Thymus (tissue), 11 donors: ENCODE measurements at regions not wholly inside any gene's neighbourhood (a gene's known extent, or its start where the extent isn't known, plus 50 kb on each side); places are given as distances from the start of the nearest gene placed in this dataset.

Experiments
- DNase-seq, 9 donors: peaks; one replicate each; pipeline ENCODE4 v3.0.0-alpha.2; 2013; ENCODE audit warnings: low spot score in 9 of 9, low read depth in 6 of 9, missing footprints in 1 of 9
- H3K27ac ChIP-seq, 2 donors: one replicate each; pipeline ENCODE4 v1.5.1; 2013; ENCODE audit warnings: control low read depth in 1 of 2, low read depth in 1 of 2, low read length in 1 of 2, mild to moderate bottlenecking in 1 of 2, moderate library complexity in 1 of 2
- H3K27me3 ChIP-seq, 2 donors: one replicate each; pipeline ENCODE4 v1.5.1; 2013; ENCODE audit warnings: low read length in 1 of 2; ENCODE audit not compliant: control insufficient read depth in 2 of 2, insufficient read depth in 1 of 2
- H3K36me3 ChIP-seq, 2 donors: one replicate each; pipeline ENCODE4 v1.5.1; 2013; ENCODE audit warnings: low read length in 1 of 2, mild to moderate bottlenecking in 1 of 2, moderate library complexity in 1 of 2; ENCODE audit not compliant: control insufficient read depth in 2 of 2, insufficient read depth in 2 of 2
- H3K4me1 ChIP-seq, 2 donors: one replicate each; pipeline ENCODE4 v1.5.1; 2013; ENCODE audit warnings: low read length in 2 of 2; ENCODE audit not compliant: control insufficient read depth in 2 of 2, insufficient read depth in 2 of 2
- H3K4me3 ChIP-seq, 2 donors: one replicate each; pipeline ENCODE4 v1.5.1; 2013; ENCODE audit warnings: low read length in 2 of 2, control low read depth in 1 of 2, mild to moderate bottlenecking in 1 of 2
- H3K9me3 ChIP-seq, 2 donors: one replicate each; pipeline ENCODE4 v1.5.1; 2013; ENCODE audit warnings: low read length in 1 of 2, mild to moderate bottlenecking in 1 of 2; ENCODE audit not compliant: control insufficient read depth in 2 of 2, insufficient read depth in 1 of 2
- WGBS: extraction: QIAGEN DNeasy Blood & Tissue Kit; methylation state at CpG from one replicate; pipeline ENCODE4 v1.1.7; 2013; 5-methylcytosine and 5-hydroxymethylcytosine counted together
- donor health status: healthy.

DNA sequence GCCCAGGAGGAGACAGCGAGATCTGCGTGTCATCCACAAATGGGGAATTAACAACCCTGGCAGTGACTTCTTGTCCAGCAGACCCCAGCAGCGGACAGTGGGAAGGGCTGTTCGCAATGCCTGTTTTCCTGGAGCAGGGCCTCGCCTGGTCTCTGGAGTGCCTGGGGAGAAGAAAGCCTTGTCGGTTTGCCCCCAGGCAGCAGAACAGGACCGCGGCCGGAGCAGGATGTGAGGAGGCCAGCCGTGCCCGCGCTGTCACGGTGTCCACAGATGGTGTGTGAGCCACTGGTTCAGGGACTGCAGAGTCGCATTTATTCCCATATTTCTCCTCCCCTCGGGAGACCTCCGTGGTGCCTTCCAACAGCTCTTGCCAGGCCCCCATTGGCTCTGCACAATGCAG lies 68.5 kb upstream of the GSE1 start:
- Histone ChIP-seq H3K4me3 (no peak overlapping the region), H3K36me3 (peaks cover 4 to 8% of the 10 kb centered on the region in 2 donors), H3K27me3 (no peaks in the 10 kb centered on the region), H3K4me1 (peaks cover 7 to 33% of the 10 kb centered on the region in 2 donors), H3K27ac (no peak overlapping the region), H3K9me3 (peaks cover 0 to 19% of the 10 kb centered on the region in 2 donors)
- WGBS, result 95% methylated on average over 16 of the region's 16 CpGs
- DNase-seq, result no peak

DNA sequence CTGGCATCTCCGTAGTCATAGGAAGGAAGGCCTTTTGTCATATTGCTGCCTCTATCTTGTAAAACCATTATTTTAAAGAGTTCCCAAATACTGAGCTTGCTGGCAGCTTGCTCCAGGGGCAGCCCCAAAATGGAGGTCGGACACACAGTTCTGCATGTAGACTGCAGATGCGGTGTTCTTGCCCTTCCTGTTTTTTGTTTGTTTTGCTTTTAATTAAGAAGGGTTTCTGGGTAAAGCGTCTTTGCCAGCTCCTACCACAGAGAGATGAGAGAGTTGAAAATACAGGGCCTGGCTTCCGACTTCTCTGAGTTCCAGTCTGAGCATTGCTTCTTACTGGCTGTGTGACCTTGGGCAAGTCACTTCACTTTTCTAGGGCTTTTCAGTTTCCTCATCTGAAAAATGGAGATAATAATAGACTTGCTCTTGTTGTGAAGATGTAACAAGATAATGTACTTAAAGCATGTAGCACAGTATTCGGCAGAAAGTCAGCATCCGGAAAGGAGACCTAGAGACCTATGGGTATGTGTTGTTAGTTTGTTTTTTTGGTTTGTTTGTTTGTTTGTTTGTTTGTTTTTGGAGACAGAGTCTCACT lies 67.8 kb upstream of the GSE1 start:
- Histone ChIP-seq H3K27ac (no peak overlapping the region), H3K36me3 (peaks cover 0 to 6% of the 10 kb centered on the region in 2 donors), H3K27me3 (no peaks in the 10 kb centered on the region), H3K9me3 (peaks cover 0 to 12% of the 10 kb centered on the region in 2 donors), H3K4me3 (no peak overlapping the region), H3K4me1 (peaks cover 7 to 33% of the 10 kb centered on the region in 2 donors)
- 97% methylated on average over 7 of the region's 7 CpGs for WGBS
- no peak for DNase-seq

DNA sequence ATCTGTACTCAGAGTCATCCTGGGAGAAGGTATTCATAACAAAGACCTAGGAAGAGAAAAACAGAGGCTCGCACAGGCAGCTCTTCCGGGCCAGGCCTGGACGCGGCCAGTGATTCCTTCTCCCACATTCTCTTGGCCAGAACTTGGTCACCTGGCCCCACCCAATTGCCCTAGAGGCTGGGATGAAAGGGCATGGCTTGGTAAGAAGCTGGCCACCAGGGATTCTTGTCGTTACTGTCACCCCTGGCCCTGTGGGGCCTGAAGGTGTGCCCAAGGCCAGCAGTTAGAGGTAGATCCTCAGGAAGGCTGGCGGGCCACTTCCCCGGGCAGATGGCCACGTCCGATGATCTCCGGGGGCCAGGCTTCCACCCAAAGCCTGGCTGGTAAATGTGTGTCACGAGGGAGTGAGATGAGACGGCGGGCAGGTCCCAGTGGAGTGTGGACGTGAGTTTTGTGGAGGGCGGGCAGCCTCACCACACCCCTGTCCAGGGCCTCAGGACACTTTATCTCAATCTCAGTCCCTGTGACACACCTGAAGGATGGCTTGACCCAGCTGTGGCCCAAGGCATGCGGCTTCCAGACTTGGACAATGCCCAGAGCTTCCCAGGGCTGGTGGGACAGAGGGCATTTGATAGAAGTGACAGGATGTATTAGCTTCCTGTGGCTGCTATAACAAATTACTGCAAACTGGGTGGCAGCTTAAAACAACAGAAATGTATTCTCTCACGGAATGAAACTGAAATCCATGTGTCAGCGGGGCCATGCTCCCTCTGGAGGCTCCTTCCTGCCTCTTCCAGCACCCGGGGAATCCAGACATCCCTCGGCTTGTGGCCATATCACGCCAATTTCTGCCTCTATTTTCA lies 66.3 kb upstream of the GSE1 start:
- H3K27me3 ChIP-seq, result no peaks in the 10 kb centered on the region
- H3K9me3 ChIP-seq, result peaks cover 0 to 5% of the 10 kb centered on the region in 2 donors
- DNase-seq, result no peak
- H3K4me1 ChIP-seq, result peaks cover 4 to 39% of the 10 kb centered on the region in 2 donors
- no peak overlapping the region for H3K27ac ChIP-seq
- H3K36me3 ChIP-seq, result peaks cover 0 to 11% of the 10 kb centered on the region in 2 donors
- 96% methylated on average over 21 of the region's 21 CpGs for WGBS
- H3K4me3 ChIP-seq, result no peak overlapping the region

DNA sequence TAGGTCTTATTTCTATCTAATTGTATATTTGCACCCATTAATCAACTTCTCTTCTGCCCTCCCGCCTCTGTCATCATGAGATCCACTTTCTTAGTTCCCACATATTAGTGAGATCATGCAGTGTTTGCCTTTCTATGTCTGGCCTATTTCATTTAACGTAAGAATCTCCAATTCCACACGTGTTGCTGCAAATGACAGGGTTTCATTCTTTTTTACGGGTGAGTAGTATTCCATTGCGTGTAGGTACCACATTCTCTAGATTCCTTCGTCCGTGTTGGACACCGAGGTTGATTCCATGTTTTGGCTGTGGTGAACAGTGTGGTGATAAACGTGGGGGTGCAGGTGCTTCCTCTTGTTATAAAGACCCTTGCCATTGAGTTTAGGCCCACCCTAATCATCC lies 64.7 kb upstream of the GSE1 start:
- Histone ChIP-seq H3K4me1 (peaks cover 0 to 33% of the 10 kb centered on the region in 2 donors), H3K4me3 (no peak overlapping the region), H3K36me3 (peaks cover 0 to 9% of the 10 kb centered on the region in 2 donors), H3K27ac (no peak overlapping the region), H3K27me3 (no peaks in the 10 kb centered on the region), H3K9me3 (peaks cover 0 to 8% of the 10 kb centered on the region in 2 donors)
- WGBS, result 95% methylated on average over 9 of the region's 9 CpGs
- DNase-seq, result no peak

DNA sequence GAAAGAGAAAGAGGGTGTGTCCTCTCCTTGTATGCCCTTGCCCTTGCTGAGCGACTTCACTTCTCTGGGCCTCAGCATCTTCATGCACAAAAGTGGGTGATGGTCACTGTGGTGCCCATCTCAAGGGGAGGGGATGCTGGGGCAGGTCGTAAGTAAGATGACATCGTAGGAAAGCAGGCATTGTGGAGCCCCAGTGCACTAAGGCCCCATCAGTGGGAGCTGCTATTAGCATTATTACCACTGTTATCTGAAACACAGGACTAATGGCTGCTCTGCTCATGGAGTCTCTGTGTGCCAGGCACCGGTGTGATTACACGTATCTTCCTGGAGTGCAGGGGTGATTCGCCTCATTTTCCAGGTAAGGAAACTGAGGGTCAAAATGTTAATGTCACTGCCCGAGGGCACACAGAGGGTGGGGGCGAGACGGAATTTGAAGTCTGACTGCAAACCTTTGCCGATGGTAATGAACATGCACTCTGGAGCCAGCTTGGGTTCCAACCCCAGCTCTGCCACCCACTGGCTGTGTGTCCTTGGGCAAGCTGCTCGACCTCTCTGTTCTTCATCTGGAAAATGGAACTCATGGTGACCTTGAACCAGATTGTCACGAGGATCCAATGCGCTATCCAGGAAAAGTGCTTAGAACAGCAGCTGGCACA lies 63.2 kb upstream of the GSE1 start:
- Histone ChIP-seq H3K27me3 (no peaks in the 10 kb centered on the region), H3K27ac (no peak overlapping the region), H3K4me3 (no peak overlapping the region), H3K9me3 (peaks cover 0 to 8% of the 10 kb centered on the region in 2 donors), H3K4me1 (peaks cover 0 to 38% of the 10 kb centered on the region in 2 donors), H3K36me3 (peaks cover 0 to 5% of the 10 kb centered on the region in 2 donors)
- no peak for DNase-seq
- 88% methylated on average over 13 of the region's 13 CpGs for WGBS

DNA sequence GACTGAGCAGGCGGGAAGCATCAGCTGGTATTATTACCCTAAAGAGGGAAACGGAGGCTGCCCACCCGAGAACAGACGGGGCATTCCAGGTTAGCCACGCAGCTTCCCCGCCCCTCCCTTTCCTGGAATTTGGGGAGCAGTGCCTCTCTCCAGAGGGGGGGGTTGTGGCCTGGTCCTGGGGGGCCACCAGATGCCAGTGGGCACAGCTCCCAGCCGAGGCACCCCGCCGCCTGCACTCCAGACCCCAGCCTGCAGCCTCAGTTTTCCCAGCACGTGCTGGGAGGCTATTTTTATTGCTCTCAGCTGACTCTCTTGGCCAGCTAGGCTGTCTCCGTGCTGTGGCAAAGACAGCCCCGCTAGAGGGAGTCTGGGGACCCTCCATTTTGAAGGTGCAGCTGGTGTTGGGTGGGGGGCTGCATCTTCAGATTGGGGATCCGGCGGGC lies 62.7 kb upstream of the GSE1 start:
- peaks cover 0 to 32% of the 10 kb centered on the region in 2 donors for H3K4me1 ChIP-seq
- 94% methylated on average over 14 of the region's 14 CpGs for WGBS

DNA sequence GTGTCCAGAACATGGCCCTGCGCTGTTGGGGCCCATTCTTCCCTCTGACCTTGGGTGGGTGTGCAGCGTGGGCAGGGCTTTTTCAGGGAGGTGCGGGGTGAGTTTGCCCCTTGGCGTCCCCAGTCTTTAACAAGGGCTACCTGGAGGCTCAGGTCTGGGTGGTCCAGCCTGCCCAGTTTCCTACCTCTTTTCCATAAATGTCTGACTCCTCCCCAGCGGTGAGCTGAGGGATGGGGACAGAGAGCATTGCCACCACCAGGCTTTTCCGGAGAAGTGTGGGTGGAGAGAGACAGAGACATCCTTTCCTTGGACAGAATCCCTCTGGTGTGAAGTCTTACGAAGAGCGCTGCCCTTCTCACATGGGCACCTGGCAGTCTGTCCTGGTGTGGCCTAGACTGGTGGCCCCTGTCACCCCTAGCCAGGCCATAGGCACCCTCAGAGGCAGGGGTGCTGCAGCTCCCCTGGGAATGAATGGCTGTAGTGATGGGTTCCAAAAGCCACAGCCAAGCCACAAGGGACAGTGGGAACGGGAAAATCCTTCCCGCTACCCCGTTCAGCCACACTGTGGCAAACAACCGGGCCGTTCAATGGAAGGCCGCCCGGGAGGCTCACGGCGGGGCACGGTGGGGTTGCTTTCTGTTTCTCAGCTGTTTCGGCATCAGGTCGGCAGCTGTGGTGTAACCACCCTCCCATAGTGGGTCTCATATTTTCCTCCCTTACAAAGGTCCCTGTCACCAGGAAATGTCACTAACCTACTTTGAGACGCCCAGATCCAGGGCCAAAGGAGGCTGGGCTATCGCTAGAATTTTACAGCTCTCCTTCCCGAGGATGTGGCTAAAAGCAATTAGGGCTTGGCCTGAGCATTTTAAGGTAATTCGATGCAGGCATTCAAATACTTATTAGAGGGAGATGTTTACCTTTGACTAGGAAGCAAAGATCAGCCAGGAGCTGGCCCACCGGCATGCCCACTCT lies 61.9 kb upstream of the GSE1 start:
- peaks cover 0 to 32% of the 10 kb centered on the region in 2 donors for H3K4me1 ChIP-seq
- H3K36me3 ChIP-seq, result peaks cover 0 to 5% of the 10 kb centered on the region in 2 donors
- peak in 1 of 9 donors; percentile 71 for DNase-seq
- no peaks in the 10 kb centered on the region for H3K27me3 ChIP-seq
- no peak overlapping the region for H3K4me3 ChIP-seq
- WGBS, result 76% methylated on average over 25 of the region's 25 CpGs
- peak overlapping the region; percentile 10 to 83 for H3K27ac ChIP-seq
- peaks cover 0 to 8% of the 10 kb centered on the region in 2 donors for H3K9me3 ChIP-seq

More for the DNA sequence above, 62.7 kb upstream of the GSE1 start:
- Histone ChIP-seq H3K36me3 (peaks cover 0 to 5% of the 10 kb centered on the region in 2 donors), H3K9me3 (peaks cover 0 to 8% of the 10 kb centered on the region in 2 donors), H3K27me3 (no peaks in the 10 kb centered on the region), H3K27ac (no peak overlapping the region), H3K4me3 (no peak overlapping the region)
- no peak for DNase-seq

DNA sequence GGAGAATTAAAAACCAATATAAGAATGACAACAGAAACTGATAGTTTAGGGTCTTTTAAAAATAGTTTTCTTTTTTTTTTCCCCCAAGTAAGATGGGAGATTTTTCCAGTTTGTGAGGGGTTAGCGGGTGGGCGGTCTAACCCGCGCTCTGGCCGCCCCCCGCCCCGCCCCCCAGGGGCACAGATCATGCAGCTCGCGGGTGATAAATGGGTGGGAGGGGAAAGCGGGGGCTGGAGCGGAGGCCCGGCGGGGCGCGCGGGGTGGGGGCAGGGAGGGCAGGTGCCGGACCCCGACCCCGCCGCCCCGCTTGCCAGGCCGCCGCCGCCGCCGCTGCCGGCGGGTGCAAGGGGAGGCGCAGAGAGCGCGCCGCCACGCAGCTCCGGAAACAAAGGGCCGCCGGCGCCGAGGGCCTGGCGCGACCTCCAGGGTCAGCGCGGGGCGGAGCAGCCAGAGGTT lies 60.1 kb upstream of the GSE1 start:
- no peaks in the 10 kb centered on the region for H3K27me3 ChIP-seq
- WGBS, result 3% methylated on average over 43 of the region's 43 CpGs
- peak overlapping the region in 1 of 2 donors; percentile 97 for H3K4me3 ChIP-seq
- peaks cover 0 to 5% of the 10 kb centered on the region in 2 donors for H3K36me3 ChIP-seq
- peak overlapping the region; percentile 41 to 88 for H3K27ac ChIP-seq
- no peak for DNase-seq
- peaks cover 0 to 3% of the 10 kb centered on the region in 2 donors for H3K9me3 ChIP-seq
- peaks cover 4 to 42% of the 10 kb centered on the region in 2 donors for H3K4me1 ChIP-seq
